HG03097 (cell line): ENCODE measurements at regions not wholly inside any gene's neighbourhood (a gene's known extent, or its start where the extent isn't known, plus 50 kb on each side); places are given as distances from the start of the nearest gene placed in this dataset.

Experiments used
- ATAC-seq: cut with Tn5 transposase; IDR thresholded peaks from one replicate; pipeline ENCODE4 v1.9.1; 2021; ENCODE audit not compliant: unreplicated experiment, low FRiP score

DNA sequence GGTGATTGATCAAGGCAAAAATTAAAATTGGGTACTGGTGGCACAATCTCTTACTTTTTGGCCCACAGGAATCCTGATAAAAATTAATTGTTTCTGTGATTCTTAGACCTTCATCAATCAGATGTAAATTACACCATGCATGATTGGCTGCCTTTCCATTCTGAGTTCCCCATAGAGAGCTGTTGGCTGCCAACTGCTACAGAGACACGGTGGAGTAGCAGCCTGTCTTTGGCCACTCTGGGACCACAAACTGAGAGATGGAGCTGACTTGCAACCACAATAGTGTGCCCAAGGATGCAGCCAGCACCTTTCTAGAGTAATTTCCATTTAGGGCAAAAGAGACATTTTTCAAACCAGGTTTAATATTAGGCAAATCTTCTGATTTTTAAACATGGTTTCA is 274.3 kb upstream of the MMS22L start:
- no peak for ATAC-seq

DNA sequence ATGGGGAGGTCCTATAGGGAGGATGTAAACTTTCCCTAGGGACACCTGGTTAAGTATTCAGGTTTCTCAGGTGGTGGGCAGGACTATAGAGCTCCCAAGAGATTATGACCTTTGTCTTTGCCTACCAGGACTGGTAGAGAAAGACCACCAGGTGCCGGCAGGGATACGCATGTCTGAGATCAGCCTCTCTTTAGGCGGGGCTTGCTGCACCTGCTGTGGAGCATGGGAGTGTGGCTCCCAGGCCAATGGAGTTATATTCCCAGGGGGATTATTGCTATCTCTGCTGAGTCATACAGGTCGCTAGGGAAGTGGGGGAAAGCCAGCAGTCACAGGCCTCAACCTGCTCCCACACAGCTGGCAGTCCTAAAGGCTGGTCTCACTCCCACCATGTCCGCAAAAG is 280.5 kb upstream of the MMS22L start:
- no peak for ATAC-seq

DNA sequence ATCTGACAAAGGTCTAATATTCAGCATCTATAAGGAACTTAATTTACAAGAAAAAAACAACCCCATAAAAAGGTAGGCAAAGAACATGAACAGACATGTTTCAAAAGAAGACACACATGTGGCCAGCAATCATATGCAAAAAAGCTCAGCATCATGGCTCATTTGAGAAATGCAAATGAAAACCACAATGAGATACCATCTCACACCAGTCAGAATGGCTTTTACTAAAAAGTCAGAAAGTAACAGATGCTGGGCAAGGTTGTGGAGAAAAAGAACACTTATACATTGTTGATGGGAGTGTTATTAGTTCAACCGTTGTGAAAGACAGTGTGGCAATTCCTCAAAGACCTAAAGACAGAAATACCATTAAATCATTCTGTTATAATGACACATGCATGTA is 289.9 kb upstream of the MMS22L start:
- ATAC-seq = no peak

DNA sequence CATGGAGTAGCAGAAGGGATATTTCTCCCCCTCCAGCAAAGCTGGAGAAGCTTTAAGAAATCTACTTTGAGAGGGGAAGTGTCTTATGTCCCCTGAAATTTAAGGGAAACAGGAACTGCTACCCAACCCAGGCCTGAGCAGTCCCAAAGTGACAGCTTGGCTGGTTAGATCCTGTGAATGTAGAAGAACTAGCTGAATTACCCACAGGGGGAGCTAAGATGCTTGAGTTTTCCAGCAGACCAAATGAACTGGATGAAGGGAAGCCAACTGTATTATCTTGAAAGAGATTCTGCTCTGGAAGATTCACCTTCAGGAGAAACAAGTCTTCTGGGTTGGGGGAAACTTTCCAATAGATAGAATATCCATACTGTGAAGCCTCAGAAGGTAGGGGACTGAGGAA is 303.3 kb upstream of the MMS22L start:
- ATAC-seq = no peak

DNA sequence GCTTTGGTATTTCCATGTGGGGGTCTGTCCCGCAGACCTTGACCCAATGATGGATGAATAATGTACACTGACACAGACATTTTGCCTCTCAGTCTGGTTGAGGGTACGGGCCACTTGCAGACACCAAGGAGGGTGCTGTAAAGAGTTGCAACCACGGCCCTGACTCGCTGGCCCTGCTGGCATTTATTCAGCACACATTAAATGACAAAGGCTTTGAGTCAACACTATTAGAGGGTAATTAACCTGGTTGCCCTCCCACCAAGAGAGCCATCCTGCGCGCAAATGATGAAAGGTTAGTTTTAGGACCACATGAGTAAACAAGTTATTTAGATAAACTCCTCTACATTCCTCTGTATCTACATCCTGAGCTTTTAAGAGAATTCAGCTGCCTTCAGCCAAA is 308.9 kb upstream of the MMS22L start:
- ATAC-seq = no peak

DNA sequence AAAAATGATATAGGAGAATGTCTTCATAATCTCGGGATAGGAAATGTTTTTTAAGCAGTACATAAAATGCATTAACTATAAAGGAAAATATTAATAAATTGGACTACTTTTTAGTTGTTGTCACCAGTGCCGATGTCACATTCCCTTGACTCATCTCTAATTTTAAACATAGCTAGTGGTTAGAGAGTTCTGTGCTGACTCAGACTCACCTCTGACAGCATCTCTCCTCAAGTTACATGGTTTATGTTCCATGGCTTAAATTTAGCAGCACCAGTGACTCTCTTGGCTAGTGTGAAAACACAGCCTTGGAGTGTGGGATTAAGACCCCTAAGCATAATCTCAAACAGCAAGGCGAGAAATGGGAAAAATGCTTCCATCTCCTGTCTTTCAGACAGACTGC is 311.8 kb upstream of the MMS22L start:
- ATAC-seq = no peak

DNA sequence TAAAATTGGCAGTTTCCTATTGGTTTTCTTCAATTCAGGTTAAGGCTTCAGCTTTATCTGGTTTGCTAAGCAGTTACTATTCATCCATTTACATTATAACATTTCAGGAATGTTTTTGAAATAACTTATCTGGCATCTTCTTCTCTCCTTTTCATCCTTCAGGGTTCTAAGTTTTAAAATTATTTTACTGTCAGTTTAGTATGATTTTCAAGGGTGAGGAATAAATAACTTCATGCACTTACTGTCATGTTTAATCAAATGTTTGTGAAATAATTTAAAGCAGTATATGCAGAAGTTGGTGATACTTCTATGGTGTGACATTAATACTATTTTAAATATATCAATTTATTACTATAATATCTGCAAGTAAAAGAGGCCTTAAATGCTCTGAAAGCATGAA is 338.1 kb upstream of the MMS22L start:
- no peak for ATAC-seq

DNA sequence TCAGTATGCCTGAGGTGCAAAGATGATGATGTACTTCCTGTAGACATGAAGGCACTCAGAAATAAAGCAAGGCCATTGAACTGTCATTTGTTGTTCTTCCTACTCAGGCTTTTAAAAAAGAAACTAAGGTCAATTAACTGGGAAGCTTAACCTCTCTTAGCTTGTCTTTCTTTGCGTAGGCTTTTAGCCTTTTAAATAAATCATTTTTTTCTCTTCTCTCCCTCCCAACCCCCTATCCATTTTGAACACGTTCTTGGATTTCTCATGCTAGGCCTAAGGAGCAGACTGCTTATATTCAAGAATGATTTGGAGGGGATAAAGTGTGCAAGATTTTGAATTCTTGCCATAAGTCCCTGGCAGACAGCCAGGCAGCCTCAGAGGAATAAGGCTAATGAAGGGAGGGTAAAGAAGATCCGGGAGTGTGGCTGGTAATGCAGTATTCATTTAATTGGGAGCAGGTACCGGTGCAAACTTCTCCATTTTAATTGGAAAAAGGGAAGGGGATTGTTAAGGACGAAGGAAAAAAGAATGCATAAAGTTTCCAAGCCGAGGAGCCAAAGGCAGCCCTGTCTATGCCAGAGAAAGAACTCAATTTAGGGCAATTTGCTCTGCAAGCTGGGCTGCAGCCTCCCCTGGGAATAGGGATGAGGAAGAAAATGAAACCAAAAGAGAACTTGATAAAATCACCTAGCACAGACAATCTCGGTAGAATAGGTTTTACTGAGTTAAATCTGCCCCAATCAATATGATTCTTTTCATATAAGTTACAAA is 343.8 kb upstream of the MMS22L start:
- no peak for ATAC-seq

DNA sequence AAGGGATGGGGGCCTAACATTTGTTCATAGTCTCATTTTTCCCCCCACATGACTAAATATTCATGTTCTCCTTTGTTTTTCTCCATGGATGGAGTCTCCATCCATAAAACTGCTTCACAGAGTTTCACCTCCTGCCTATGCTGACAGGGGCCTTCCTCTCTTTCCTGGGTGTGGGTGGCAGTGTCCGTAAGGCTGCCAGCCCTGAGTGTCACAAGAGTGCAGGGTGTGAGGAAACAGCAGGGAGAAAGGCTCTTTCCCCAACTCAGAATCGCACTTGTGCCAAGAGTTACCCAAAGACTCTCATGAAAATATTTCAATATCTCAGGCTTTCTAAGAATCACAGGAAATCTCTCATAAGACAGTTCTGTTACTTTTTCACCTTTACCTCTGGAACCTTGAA is 346.2 kb upstream of the MMS22L start:
- no peak for ATAC-seq

DNA sequence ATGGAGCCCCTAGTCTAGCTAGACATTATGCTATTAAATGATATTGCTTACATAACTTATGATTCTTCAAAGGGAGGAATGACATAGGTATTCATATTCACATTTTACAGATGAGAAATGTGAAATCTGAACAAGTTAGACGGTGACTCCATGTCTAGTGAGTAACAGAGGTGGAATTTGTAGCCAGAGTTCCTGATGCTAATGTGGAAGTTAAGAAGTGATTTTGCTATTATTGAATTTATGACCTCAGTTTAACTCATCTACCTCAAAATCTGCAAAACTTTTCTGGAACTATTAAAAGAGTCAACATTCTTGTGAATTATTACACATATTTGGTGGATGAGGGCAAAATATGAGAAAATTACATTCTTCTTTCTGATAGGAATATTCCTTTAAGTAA is 347.6 kb upstream of the MMS22L start:
- ATAC-seq = no peak

DNA sequence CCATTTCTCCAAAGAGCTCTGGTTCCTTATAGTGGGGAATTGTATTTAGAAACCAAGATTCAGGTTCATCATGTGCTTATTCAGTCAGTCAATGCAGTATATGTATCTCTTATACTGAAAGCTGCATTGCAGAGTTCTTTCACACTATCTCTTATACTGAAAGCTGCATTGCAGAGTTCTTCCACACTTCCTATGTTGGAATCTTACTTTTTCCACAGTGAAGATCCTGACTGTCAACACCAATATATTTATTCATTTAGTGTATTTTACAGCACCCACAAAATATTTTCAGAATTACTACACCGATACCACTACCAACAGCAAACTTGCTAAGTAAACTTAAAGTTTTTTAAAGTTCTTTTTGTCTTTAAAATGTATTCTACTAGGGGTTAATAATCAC is 349.3 kb upstream of the MMS22L start:
- no peak for ATAC-seq

DNA sequence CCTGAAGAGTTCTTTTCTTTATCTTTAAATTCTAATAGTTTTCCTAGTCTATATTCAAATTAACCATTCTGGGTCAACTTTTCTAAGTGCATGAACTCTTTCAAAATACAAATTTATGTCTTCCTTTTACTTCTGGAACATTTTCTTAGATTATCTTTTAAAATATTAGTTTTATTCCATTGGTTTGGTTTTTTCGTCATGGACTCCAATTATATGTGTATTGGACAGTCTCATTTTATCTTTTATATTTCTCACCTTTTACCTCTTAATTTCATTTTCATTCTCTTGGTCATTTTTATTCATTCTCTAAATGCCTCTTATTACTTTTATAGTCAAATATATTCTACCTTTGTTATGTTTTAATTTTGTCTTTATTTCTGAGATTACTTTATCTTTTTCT is 356.7 kb upstream of the MMS22L start:
- no peak for ATAC-seq

DNA sequence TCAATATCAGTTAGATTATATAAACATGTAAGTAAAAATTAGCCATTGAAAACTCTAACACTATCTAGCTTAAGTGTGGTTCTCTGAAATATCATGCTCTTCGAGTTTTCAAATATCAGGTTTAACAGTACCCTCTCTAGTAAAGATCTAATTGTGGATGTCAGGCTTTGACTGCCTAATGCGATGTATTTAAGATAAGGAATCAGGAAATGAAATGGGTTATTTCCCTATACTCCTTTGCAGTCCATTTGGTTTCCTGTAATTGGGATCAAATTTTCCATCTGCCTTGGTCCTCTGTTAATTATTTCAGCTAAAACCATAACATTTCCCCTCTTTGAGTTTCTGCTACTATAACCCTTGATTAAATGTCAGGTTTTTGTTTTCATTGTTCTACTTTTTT is 361.3 kb upstream of the MMS22L start:
- ATAC-seq = no peak

DNA sequence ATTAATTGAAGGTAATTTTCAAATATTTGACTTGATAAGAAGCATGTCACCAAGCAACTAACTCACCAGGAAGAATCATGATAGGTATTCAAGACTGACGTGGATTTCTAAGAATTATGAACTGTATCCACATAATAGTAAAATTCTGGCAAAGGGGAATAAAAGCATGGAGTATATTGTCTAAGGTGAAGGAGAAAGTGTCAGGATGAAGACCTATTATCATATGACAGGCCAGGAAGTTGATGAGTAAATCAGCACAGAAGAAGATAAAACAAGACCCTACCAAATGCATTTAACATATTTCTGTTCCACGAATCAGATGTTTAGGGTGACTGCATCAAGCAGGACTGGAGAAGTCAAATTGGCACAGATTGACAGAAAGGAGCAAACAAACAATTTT is 362.7 kb upstream of the MMS22L start:
- no peak for ATAC-seq

DNA sequence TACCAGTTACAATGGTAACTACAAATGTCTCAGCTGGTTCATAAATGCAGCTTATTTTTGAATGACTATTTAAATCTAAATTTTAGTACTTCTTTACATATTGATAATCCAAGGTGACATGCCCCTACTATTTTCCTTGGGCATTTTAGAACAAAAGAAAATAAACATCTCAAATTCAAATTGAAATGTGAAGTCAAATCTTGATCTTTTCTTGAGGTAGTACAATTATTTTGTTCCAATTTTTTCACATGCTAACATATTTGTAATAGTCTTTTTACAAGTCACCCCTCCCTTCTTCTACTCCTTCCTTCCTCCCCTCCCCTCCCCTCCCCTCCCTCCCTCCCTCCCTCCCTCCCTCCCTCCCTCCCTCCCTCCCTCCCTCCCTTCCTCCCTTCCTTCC is 370.1 kb upstream of the MMS22L start:
- ATAC-seq = no peak

DNA sequence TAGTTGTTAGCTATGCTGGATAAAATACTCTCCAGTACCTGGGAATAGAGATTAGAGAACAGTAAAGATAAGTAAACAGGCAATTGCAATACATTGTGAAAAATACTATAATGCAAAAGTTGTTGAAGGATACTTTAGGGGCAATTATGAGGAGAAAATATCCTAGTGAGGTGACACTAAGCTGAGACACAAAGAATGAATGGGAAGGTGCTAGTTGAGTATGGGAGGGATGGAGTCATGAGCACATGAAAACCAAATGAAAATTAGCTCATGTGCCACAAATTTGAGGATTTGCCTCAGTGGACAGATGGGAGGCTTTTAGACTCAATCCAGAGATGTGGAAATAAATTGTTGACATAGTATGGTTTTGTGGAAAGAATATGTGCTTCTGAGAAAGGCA is 370.5 kb upstream of the MMS22L start:
- ATAC-seq = no peak

DNA sequence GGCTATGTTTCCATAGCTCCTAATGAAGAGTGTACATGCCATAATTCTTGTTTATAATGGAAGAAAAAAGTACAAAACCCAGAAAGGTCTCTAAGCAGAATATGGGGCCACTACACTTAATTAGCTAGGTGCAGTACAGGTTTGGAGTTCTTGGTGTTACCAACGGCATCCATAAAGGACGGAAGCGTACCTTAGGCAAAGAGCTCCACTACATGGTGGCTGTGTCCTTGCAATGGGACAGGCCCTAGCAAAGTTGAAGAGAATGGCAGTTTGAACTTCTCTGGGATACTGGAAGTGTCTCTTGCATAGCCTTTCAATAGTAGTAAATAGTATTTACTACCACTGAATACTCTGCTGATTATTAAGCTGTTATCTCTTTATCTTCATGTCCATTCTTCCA is 371.7 kb upstream of the MMS22L start:
- ATAC-seq = no peak

DNA sequence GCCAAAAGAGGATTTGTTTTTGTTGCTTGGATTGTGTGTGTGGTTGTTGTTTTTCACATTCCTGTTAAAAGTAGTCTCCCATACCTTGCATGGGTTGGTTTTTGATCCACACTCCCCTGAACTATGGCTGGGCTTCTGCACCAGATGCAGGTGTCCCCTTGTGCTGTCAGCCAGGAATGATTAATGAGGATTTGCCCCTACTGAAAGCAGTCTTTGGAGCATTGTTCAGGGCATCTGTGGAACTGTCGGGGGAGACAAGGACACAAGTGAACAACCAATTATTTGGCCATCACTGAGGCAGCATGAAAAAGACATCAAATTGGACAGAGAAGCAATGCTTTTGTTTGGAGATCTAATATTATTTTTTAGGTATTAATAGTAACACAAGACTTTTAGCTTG is 373.2 kb upstream of the MMS22L start:
- no peak for ATAC-seq

DNA sequence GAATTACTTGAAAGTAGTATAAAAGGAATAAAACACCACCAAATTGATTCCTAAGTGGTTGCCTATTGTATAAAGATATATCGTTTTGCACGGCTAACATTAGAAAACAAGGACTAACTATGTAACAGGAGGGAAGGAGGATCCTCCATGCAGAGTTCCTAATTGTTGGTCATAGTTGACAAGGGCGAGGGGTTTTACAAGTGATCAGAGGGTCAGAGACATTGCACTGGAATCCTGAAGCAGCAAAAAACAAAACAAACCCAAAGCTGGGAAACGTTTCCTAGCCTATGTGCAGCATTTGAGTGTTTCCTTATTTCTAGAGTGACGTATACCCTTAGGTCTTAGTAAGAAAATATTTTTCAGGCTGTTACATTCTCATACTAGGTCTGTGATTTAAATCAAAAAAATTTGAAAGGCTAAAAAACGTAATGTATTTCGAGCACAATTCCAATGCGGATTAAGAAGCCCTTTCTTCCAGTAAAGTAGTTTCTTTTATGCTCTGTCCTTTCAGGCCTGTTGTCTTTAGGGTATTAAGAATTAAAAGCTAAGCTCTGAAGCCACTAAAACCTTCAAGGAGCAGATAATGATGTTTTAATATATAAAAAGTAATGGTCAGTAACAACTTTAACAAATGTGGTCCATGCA is 373.8 kb upstream of the MMS22L start:
- ATAC-seq = no peak

DNA sequence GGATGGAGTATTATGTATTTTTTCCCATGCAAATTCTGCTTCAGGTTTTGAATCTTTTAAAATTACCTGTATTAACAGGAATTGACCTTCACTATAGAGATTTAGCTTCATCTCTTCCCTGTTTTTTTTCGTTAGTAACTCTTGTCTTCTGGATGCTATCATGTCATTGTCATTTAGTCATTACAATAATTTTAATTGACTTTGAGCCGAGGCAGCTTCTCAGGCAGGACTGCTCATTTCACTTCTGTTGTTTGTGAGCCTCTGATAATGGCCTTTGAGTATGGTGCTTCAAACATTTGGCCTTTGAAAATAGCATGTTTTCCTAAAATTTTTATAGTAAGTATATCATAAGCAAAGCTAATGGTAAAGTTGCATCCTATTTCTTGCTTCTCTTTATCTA is 375.1 kb upstream of the MMS22L start:
- ATAC-seq = no peak

DNA sequence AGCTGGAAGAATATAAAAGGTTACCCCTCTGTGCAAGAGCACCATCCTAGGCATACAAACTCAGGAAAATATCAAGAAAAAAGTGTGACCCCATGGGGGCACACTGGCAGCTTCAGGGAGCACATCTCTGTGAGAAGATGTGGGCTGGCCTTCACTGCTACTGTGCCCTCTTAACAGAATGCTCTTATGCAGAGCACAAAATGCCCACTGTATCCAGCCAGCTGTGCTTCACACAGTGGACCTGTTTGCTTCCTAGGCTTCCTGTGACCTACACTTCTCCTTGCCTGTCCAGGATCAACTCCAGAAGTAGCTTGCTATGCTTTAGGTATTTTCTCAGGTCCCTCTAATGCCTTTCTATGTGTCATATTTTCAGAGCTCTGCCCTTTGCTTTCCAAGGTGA is 380.2 kb upstream of the MMS22L start:
- ATAC-seq = no peak

DNA sequence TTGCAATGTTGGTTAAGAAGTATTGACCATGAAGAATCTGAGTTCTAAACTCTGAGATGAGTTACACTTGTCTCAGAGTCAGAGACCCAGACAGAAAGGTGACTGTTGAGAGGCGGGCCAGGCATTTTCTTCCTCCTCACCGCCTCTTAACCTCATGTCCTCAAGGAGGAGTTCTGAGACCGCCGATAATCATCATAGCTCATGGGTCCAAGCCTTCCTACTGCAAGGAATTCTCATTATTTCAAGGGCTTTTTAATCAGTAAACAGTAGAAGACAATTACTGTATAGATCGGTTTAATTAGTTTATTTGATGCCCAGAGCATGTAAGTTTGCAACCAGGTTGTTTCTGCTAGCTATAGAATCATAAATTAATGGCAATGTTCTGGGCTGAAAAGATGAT is 382.4 kb upstream of the MMS22L start:
- no peak for ATAC-seq

DNA sequence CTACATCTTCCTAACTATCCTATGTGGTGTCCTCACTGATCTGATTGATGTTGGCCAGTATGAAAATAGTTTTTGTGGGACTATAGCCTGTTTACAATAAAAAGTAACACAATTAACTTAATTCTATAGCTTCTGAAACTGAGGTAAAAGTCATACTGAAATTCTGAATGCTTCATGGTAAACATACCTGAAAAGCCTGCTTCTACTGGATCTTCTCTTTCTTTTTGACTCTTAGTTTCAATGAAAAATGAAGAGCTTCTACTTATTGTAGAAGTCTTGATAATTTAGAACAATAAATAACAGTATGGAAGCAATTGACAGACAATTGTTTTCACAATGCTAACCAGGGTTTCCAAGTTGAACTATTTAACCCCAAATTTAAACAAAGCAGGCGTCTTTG is 383.9 kb upstream of the MMS22L start:
- no peak for ATAC-seq
